Renal cortex interstitium (tissue), 11 donors: ENCODE measurements at regions not wholly inside any gene's neighbourhood (a gene's known extent, or its start where the extent isn't known, plus 50 kb on each side); places are given as distances from the start of the nearest gene placed in this dataset.
"Not testable (repeated sequence)": the region's sequence is repeated elsewhere in the genome, so short reads cannot be mapped to it uniquely, and the experiment has no call there.

Source experiments
- DNase-seq, 11 donors: peaks; one replicate each; pipeline ENCODE4 v3.0.0-alpha.2; 2013; ENCODE audit warnings: low read depth in 9 of 11, low spot score in 4 of 11; ENCODE audit errors: extremely low read depth in 1 of 11

- no peak for DNase-seq
Measured at GRCh38 chr6:140486450-140487361, 1112.3 kb upstream of the CITED2 start.

GRCh38 chr6:140485740-140486449 is 1111.4 kb upstream of the CITED2 start:
- DNase-seq: no peak

DNA sequence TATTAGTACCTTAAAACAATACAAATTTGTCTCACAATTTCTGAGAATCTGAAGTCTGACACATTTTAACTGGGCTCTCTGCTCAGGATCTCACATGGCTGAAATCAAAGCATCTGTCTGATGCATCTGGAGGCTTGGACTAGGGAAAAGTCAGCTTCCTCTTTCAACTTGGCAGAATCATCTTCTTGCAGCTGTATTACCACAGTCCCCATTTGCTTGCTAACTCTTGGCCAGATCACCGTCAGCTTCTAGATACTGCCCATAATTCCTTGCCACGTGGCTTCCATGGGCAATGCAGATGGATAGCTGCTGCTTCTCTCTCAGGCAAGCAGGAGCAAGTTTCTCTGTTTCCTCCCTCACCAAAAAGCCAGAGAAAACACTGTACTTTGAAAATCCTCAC is 1106.4 kb upstream of the CITED2 start:
- DNase-seq: no peak

GRCh38 chr6:140478631-140479030 is 1104.2 kb upstream of the CITED2 start:
- DNase-seq: no peak

- no peak for DNase-seq
Measured at GRCh38 chr6:140475086-140475485, 1100.6 kb upstream of the CITED2 start.

GRCh38 chr6:140464720-140465119 is 1090.3 kb upstream of the CITED2 start:
- no peak for DNase-seq

DNA sequence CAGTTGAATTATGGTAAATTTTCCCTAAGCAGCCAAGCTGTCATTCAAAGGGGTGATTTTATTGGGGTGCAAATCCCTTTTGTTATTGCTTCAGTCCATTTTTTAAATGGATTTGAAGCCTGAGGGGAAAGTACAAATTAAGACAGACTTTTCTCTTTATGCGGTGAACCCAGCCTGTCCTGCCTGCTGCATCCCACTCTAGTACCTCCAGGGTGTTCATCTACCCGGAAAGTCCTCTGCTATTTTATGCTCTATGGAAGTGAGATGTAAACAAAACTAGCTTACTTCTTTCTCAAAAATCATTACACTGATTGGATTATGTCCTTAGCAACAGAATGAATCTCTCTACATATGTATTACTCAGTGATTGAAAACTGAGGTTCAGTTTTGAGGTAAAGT is 1088.9 kb upstream of the CITED2 start:
- no peak for DNase-seq

DNA sequence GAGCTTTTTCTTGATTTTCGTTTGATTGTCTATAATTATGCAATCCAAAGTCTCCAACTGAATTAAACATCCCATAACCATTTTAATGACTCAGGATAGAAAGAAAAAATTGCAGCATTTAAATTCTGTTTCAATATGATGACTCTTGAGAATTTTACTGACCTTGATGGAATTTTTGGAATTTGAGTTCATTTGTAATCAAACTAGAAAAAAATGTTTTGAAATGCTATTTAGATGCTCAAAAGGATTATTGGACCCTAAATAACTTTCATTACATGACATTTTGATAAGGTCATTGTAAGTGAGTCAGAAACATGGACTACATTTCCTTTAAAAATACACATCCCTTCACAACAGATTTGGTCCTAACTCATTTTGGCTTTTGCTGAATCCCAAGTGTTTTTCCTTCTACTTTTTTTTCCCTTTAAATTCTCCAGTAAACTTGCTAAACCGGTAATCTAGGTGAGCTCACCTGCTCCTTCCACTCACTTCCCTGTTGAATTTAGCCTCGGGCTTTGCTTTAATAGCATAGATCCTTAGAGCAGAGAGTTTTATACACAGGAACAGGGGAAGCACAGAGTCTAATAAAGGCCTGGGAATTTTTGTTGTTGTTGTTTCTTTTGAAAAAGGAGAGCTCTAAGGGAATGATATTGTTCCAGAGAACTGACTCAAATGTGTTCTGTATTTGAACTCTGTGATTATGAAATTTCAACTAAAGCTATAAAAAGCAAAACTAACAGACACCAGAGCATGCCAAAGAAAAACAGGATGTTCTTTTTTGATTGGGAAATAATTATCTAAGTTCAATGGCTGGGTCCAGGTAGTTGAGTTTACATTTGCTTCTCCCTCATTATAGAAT is 1088.2 kb upstream of the CITED2 start:
- peak in 9 of 11 donors; percentile 4 to 74 (median 35) for DNase-seq

GRCh38 chr6:140462076-140462452 is 1087.6 kb upstream of the CITED2 start:
- no peak for DNase-seq

DNA sequence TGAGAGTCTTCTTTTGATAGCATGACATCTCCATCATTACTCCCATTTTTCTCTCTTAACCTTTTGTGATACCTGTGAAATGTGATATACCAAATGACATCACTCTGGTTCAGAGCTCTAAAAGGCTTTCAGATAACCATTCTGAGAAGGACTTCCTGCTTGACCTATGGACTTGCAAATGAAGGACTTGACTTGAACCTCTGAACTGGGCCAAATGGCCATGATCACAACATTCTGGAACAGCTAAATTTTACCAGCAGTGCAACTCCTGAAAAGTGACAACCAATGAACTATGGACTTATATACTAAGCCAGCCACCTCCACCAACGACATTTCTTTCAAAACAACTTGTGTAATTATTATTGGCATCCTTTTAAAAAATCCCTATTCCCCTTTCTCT is 1085.8 kb upstream of the CITED2 start:
- DNase-seq: no peak

- no peak for DNase-seq
Measured at GRCh38 chr6:140459209-140459608, 1084.8 kb upstream of the CITED2 start.

- no peak for DNase-seq
Measured at GRCh38 chr6:140446241-140446640, 1071.8 kb upstream of the CITED2 start.

DNA sequence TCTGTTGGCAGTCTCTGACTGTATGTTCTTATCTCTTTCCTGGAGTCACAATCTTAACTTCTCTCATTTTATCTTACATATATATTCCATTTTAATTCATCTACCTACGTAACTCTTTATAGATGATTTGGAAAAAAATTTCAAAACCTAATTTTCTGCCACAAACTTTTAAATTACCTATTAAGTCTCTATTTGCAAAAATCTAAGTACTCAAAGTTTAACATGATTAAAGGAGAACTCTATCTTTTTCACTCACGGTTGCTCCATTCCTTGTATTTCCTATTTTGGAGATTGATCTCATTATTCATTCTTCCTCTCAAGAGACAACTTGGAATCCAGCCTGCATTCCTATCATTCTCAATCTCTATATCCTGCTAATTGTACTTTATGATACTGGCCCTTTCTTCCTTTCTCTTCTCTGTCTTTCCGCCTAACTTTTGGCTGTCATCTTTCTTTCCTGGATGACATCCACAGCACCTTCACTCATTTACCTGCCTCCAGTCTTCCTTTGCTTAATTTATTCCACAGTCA is 1071.1 kb upstream of the CITED2 start:
- peak in 1 of 11 donors; percentile 15 for DNase-seq

DNA sequence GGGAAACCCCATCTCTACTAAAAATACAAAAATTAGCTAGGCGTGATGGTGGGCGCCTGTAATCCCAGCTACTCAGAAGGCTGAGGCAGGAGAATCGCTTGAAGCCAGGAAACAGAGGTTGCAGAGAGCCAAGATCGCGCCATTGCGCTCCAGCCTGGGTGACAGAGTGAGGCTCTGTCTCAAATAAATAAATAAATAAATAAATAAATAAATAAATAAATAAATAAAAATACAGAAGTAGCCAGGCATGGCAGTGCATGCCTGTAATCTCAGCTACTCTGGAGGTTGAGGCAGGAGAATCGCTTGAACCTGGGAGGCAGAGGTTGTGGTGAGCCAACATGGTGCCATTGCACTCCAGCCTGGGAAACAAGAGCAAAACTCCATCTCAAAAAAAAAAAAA is 1068.7 kb upstream of the CITED2 start:
- not testable (repeated sequence) for DNase-seq

DNA sequence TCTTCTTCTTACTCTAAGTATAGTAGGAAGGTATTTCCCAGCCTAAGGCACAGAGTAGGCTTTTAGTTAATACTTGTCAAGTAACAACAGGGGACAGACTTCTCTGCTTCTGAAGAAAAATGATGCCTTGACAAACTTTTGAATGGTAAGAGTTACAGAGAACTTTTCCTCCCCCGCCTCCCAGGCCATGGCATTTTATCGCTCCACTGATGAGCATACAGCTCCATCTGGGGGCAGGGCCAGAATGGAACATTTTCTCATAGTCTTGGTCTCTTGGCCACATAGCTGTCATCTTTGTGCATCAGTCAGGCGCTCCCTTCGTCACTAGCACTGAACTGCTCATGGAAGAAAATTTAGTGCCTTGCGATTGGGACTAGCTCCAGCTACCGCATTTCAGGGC is 1066.8 kb upstream of the CITED2 start:
- peak in 10 of 11 donors; percentile 36 to 78 (median 59) for DNase-seq

GRCh38 chr6:140440223-140440835 is 1065.9 kb upstream of the CITED2 start:
- DNase-seq: no peak

DNA sequence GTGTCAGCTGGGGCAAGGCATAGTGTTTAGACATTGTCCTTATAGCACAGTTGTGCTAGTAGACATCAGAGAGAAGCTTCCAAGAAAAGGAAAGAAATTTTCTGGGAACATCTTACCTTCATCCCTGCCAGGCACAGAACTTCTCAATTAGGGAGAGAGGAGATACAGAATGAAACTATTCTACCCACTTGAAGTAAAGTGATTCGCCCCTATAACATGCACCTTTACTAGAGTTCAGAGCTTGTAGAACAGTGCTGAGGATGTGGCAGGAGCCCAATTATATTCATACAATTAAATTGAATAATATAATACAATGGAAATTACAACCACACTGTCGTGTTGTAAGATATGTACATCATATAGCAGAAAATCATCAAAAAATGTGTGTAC is 1063.9 kb upstream of the CITED2 start:
- no peak for DNase-seq

- DNase-seq: no peak
Measured at GRCh38 chr6:140437619-140438345, 1063.3 kb upstream of the CITED2 start.
